ENCODE measurements at regions not wholly inside any gene's neighbourhood (a gene's known extent, or its start where the extent isn't known, plus 50 kb on each side); places are given as distances from the start of the nearest gene placed in this dataset.

- DNase-seq (ENCODE audit: low read depth), result no peak
- TF ChIP-seq CTCF (IDR thresholded peaks at IDR 0.05; ENCODE audit: low read depth, low read length, missing control alignments), result no peak
- no peak overlapping the region for H3K4me3 ChIP-seq (ENCODE audit: low read depth, low read length)
- in situ Hi-C loops (cut with HindIII; ENCODE audit: low sequenced_read_pairs), result no loop called here
Observed at GRCh38 chr4:145297556-145297955, 117.2 kb upstream of the OTUD4 start.

- no peak for DNase-seq (ENCODE audit: low read depth)
- in situ Hi-C loops (cut with HindIII; ENCODE audit: low sequenced_read_pairs), result no loop called here
- no peak overlapping the region for H3K4me3 ChIP-seq (ENCODE audit: low read depth, low read length)
- no peak for TF ChIP-seq CTCF (IDR thresholded peaks at IDR 0.05; ENCODE audit: low read depth, low read length, missing control alignments)
Observed at GRCh38 chr4:145295547-145295946, 115.2 kb upstream of the OTUD4 start.

- in situ Hi-C loops (cut with HindIII; ENCODE audit: low sequenced_read_pairs), result no loop called here
- TF ChIP-seq CTCF (IDR thresholded peaks at IDR 0.05; ENCODE audit: low read depth, low read length, missing control alignments), result no peak
- no peak overlapping the region for H3K4me3 ChIP-seq (ENCODE audit: low read depth, low read length)
- DNase-seq (ENCODE audit: low read depth), result no peak
Observed at GRCh38 chr4:145295122-145295521, 114.7 kb upstream of the OTUD4 start.

- no peak overlapping the region for H3K4me3 ChIP-seq (ENCODE audit: low read depth, low read length)
- in situ Hi-C loops (cut with HindIII; ENCODE audit: low sequenced_read_pairs), result no loop called here
- no peak for DNase-seq (ENCODE audit: low read depth)
- no peak for TF ChIP-seq CTCF (IDR thresholded peaks at IDR 0.05; ENCODE audit: low read depth, low read length, missing control alignments)
Observed at GRCh38 chr4:145293658-145294057, 113.3 kb upstream of the OTUD4 start.

GRCh38 chr4:145290955-145291354 lies 110.6 kb upstream of the OTUD4 start:
- in situ Hi-C loops (cut with HindIII; ENCODE audit: low sequenced_read_pairs), result no loop called here
- TF ChIP-seq CTCF (IDR thresholded peaks at IDR 0.05; ENCODE audit: low read depth, low read length, missing control alignments), result no peak
- DNase-seq (ENCODE audit: low read depth), result no peak
- H3K4me3 ChIP-seq (ENCODE audit: low read depth, low read length), result no peak overlapping the region

GRCh38 chr4:145289403-145290076 lies 109.2 kb upstream of the OTUD4 start:
- in situ Hi-C loops (cut with HindIII; ENCODE audit: low sequenced_read_pairs), result no loop called here
- no peak for DNase-seq (ENCODE audit: low read depth)
- no peak for TF ChIP-seq CTCF (IDR thresholded peaks at IDR 0.05; ENCODE audit: low read depth, low read length, missing control alignments)

More at GRCh38 chr4:145289403-145290076, 109.2 kb upstream of the OTUD4 start:
- H3K4me3 ChIP-seq (ENCODE audit: low read depth, low read length), result no peak overlapping the region
